ENCODE measurements at regions not wholly inside any gene's neighbourhood (a gene's known extent, or its start where the extent isn't known, plus 50 kb on each side); places are given as distances from the start of the nearest gene placed in this dataset.

- TF ChIP-seq CTCF (IDR thresholded peaks at IDR 0.05) (peak; percentile 70), POLR2AphosphoS5 (IDR thresholded peaks at IDR 0.05; ENCODE audit: low read depth, low read length) (no peak)
Measured at GRCh38 chr1:37177230-37177864, 143.0 kb upstream of the GRIK3 start.
